IMR-90 (cell line): ENCODE measurements at regions not wholly inside any gene's neighbourhood (a gene's known extent, or its start where the extent isn't known, plus 50 kb on each side); places are given as distances from the start of the nearest gene placed in this dataset.
"Not testable (repeated sequence)": the region's sequence is repeated elsewhere in the genome, so short reads cannot be mapped to it uniquely, and the experiment has no call there.

Experiments
- POLR2A ChIP-seq: IDR thresholded peaks from 2 replicates; pipeline ENCODE4 v1.6.1; 2012; ENCODE audit warnings: mild to moderate bottlenecking, low read depth, low read length
- TF ChIP-seq, protein P1 (sequence below): conservative IDR thresholded peaks from 2 replicates; pipeline ENCODE4 v1.5.1; 2012; ENCODE audit warnings: mild to moderate bottlenecking, low read depth, low read length, improper control_type of control experiment
- TF ChIP-seq, protein P2 (sequence below): fragments of 150-350 bp; IDR thresholded peaks from 2 replicates; pipeline ENCODE4 v1.6.1; 2017; ENCODE audit warnings: mild to moderate bottlenecking, antibody characterized with exemption, low read length, low read depth

DNA sequence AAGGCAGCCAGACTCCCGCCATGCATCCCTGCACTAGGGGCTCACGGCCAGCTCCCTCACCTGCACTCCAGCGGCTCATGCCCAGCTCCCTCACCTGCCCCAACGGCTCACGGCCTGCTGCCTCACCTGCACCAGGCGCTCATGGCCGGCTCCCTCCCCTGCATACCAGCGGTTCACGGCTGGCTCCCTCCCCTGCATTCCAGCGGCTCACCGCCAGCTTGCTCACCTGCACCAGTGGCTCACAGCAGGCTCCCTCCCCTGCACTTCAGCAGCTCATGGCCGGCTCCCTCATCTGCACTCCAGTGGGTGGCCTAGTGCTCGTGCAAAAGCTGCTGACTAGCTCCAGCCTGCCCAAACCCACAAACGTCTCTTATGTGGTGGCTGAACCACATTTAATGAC lies 3953.8 kb upstream of the OR11H1 start:
- TF ChIP-seq POLR2A: not testable (repeated sequence)
- TF ChIP-seq, protein P1, sequence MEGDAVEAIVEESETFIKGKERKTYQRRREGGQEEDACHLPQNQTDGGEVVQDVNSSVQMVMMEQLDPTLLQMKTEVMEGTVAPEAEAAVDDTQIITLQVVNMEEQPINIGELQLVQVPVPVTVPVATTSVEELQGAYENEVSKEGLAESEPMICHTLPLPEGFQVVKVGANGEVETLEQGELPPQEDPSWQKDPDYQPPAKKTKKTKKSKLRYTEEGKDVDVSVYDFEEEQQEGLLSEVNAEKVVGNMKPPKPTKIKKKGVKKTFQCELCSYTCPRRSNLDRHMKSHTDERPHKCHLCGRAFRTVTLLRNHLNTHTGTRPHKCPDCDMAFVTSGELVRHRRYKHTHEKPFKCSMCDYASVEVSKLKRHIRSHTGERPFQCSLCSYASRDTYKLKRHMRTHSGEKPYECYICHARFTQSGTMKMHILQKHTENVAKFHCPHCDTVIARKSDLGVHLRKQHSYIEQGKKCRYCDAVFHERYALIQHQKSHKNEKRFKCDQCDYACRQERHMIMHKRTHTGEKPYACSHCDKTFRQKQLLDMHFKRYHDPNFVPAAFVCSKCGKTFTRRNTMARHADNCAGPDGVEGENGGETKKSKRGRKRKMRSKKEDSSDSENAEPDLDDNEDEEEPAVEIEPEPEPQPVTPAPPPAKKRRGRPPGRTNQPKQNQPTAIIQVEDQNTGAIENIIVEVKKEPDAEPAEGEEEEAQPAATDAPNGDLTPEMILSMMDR: not testable (repeated sequence)
- TF ChIP-seq, protein P2, sequence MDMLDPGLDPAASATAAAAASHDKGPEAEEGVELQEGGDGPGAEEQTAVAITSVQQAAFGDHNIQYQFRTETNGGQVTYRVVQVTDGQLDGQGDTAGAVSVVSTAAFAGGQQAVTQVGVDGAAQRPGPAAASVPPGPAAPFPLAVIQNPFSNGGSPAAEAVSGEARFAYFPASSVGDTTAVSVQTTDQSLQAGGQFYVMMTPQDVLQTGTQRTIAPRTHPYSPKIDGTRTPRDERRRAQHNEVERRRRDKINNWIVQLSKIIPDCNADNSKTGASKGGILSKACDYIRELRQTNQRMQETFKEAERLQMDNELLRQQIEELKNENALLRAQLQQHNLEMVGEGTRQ: not testable (repeated sequence)
